HG02970 (cell line): ENCODE measurements at regions not wholly inside any gene's neighbourhood (a gene's known extent, or its start where the extent isn't known, plus 50 kb on each side); places are given as distances from the start of the nearest gene placed in this dataset.
A peak's percentile ranks its signal among the peaks of the same experiment; 100 is the strongest.
"Not testable (repeated sequence)": the region's sequence is repeated elsewhere in the genome, so short reads cannot be mapped to it uniquely, and the experiment has no call there.

Source experiments
- ATAC-seq: cut with Tn5 transposase; IDR thresholded peaks from one replicate; pipeline ENCODE4 v1.9.1; 2021; ENCODE audit warnings: mild to moderate bottlenecking, moderate library complexity, moderate number of reproducible peaks; ENCODE audit not compliant: unreplicated experiment, low FRiP score

DNA sequence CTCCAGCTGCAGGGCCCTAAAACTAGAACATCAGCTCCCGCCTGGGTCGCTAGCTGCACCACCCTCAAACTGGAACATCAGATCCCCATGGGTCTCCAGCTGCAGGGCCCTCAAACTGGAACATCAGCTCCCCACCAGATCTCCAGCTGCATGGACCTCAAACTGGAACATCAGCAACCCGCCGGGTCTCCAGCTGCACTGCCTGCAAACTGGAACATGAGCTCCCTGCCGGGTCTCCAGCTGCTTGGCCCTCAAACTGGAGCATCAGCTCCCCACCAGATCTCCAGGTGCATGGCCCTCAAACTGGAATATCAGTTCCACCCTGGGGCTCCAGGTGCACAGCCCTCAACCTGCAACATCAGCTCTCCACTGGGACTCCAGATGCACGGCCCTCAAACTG, 82.7 kb downstream of the TFRC start:
- not testable (repeated sequence) for ATAC-seq

DNA sequence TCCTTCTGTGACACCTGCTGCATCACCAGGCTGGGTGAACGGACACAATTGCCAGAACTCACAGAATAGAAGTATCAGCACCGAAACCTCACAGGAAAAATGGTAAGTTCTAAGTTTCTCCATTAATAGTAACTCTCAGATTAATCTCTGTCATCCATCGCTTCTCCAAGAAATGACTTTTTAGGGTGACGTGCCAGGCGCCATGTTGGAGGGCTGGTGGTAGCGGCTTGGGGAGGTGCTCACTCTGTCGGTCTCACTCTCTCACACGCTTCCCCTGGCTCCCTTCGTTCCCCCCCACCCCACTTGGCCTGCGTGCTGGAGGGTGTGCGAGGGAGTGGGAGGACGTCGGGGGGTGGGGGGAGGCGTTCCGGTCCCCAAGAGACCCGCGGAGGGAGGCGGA, 85.6 kb downstream of the TFRC start:
- not testable (repeated sequence) for ATAC-seq

DNA sequence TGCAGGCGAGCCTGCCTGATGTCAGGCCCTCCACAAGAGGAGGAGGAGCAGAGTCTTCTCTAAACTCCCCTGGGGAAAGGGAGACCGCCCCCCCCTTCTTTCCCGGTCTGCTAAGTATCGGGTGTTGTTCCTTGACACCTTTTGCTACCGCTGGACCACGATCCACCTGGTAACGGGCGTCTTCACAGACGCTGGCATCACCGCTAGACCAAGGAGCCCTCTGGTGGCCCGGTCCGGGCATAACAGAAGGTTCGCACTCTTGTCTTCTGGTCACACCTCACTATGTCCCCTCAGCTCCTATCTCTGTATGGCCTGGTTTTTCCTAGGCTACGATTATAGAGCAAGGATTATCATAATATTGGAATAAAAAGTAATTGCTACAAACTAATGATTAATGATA, 86.0 kb upstream of the TNK2 start:
- ATAC-seq = not testable (repeated sequence)

DNA sequence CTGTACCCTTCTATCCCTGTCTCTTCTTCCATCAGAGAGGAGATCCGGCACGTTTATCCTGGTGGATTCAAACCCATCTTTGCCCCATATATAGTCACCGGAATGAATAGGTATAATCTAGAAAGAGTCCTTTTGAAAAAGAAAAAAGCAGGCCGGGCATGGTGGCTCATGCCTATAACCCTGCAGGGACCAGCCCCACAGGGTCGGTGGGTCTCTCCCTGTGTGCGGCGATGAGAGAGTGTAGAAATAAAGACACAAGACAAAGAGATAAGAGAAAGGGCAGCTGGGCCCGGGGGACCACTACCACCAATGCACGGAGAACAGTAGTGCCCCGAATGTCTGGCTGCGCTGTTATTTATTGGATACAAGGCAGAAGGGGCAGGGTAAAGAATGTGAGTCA, 85.3 kb upstream of the TNK2 start:
- ATAC-seq = not testable (repeated sequence)

DNA sequence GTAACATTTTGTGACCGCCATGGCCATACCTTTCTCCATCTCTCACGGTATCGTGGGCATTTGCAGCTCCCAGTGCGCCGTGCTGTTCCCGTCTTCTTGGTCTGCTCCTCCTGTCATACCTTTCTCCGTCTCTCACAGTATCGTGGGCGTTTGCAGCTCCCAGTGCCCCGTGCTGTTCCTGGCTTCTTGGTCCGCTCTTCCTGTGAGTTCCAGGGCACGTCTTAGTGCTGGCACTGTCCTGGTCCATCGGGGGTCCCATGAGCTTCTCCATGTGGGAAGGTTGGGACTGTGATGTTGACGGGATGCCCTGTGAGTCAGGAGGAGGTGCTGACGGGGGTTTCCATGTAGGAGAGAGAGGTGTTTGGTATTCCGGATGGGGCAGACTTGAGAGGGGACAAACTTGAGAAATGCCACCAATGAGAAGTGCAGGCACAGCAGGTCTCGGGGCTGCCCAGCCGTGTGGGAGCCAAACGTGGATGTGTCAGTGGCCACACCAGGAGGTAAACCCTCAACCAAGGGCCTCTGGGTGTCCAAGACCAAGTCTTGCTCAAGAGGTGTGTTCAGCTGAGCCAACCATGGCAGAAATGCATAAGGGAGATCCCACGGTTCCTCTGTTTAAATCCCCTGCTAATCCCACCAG, 84.7 kb upstream of the TNK2 start:
- ATAC-seq = not testable (repeated sequence)

DNA sequence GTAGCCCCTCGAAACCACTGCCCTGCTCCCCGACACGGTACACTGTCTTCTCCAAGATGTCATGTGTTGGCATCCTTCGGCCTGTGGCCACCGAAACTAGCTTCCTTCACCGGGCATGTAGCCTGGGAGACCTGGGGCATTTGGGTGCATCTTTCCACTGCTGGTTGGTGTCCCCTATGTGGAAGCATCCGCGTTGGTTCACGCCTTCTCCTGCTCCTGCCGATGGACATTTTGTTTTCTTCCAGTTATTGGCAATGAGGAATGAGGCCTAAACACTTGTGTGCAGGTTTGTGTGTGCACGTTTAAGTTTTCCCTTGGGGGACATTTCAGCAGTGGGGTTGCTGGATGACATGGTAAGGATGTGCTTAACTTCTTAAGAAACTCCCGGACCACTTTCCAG, 83.6 kb upstream of the TNK2 start:
- not testable (repeated sequence) for ATAC-seq

DNA sequence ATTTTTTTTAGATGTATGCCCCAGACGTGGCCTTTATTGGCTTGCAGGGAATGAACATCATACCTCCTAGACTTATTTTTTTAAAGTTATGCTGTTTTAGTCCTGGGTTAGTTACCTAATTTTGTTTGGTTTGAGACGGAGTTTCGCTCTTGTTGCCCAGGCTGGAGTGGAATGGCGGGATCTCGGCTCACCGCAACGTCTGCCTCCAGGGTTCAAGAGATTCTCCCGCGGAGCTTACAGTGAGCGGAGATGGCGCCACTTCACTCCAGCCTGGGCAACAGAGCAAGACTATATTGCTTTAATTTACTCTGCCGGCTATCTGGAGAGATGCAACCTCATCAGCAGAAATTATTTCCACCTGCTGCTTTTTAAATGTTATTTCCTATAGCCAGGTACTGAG, 82.9 kb upstream of the TNK2 start:
- ATAC-seq = not testable (repeated sequence)

DNA sequence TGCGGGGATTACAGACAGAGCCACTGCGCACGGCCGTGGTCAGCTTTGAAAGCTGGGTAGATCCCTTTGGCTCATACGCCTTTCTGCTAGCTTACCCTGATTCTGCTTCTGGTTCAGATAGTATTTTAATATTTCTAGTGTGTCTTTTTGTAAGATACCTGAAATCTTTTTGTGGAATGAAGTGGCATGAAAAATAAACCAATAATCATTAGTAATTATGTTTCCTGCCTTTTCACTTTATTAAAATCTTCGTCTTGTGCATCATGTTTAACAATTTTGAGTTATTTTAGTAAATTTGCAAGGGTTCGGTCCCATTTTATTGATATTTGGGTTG, 82.5 kb upstream of the TNK2 start:
- ATAC-seq = not testable (repeated sequence)

DNA sequence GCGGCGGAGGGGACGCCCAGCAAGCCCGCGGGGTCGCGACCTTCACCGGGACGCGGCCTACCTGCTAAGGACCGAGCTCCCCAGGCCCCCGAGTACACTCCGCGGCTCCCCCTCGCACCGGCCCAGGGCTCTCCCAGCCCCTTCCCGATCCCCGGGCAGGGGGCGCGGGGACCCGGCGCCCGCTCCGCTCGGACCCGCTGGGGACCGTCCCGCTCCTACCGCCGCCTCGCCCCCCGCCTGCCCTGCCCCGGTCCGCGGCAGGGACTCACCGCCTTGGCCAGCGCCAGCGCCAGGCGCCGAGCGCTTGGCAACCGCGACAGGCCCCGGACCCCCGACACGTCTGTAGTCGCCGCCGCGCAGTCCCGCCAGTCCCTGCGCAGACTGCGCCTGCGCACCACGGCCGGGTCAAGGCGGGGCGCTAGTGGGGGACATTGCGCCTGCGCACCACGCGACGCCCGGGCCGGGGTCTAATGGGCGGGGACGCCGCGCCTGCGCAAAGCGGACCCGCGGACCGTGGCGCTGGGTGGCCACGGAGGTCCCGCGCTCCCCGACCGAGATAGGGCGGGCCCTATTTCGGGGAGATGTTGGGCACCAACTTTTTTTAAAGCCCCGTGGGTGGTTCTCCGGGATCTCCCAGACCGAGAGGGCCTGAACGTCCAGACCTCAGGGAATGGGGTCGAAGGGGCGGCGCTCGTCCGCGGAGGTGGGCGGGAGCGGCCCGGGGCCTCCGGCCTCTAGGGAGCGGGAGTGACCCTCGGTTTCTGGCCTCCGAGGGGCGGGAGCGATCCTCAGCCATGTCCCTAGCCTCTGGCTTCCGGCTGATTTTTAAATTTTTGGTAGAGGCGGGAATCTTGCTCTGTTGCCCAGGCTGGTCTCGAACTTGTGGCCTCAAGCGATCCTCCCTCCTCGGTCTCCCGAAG, 81.8 kb upstream of the TNK2 start:
- ATAC-seq = peak; percentile 94

DNA sequence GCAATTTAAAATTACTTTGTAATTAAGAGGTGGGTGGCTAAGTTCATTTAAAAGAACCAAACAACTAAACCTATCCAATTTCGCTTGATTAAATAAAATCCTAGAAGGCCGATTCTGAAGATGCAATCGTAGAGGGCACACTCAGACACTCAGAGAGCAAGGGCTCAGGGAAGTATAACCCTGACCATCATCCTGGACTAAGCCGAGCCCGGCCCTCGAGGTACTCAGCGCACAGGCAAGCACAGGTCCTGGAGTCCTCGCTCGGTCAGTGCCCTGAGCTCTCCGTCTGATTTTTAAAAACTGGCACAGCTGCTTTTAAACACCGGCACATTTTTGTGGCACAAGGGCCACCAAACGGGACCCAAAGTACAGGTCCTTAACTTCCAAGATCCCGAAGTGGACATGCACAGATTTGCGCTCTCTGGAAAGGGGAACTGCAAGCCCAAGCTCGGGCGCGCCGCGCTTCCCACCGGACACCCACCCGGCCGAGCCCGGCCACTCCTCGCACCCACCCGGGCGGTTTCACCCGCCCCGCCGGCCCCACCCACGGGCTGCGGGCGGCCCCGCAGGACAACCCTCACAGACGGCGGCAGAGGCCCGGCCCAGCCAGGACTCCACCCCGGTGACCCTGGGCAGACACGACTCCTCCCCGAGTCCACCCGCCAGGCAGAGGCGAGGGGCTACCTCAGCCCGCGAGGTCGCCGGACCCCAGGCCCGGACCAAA, 81.0 kb upstream of the TNK2 start:
- ATAC-seq = peak; percentile 33

DNA sequence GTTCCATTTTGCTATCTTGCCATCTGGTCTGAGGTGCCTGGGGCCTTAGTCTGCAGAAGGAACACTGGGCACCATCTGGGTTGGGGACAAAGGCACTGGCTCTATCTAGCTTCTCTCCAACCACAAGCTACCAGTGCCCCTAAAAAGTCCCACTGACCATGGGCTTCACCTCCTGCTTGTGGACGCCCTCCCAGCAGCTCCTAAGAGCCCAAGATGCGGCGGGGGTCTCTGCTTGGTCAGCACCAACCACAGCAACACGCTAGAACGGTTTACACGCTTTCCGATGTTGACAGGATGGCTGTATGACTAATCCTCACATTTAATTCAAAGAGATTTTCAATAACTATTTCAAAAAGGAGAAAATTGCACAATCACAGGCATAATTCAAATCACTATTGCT, 80.4 kb upstream of the TNK2 start:
- ATAC-seq = not testable (repeated sequence)

DNA sequence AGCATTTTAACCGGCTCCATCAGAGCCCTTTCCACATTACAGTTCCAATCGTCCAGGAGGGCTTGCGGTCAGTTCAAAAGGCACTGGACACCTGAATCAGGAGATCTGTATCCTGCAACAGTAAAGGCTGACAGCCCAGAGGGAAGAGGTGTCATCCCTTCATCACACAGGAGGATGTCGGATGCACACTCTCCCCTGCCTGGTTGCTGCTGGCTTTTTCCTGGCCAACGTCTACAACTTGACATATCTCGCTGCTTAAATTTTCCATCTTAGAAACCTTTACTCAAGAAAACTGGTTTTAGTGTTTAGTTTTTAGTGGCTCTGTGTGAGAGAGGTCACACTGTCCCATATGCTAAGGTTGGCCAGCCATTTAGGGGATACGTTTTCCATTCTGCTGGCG, 78.7 kb upstream of the TNK2 start:
- not testable (repeated sequence) for ATAC-seq

DNA sequence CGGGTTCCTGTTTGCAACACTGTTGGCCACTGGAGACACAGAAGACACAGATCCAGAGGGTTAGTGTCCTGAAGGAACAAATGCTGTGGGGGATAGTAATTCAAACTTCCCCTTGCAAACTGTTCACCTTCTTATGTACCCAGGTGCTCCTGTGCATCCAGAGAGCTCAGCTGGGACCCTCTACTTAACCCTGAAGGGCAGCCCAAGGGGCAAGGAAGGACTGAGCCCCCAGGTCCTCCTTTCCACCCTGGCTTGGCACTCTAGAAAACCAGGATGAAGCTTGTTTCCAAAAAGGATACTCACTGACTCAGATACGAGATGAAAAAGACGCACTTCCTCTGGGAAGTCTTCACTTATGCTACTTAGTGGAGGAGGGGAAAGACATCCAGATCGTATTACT, 78.2 kb upstream of the TNK2 start:
- not testable (repeated sequence) for ATAC-seq

DNA sequence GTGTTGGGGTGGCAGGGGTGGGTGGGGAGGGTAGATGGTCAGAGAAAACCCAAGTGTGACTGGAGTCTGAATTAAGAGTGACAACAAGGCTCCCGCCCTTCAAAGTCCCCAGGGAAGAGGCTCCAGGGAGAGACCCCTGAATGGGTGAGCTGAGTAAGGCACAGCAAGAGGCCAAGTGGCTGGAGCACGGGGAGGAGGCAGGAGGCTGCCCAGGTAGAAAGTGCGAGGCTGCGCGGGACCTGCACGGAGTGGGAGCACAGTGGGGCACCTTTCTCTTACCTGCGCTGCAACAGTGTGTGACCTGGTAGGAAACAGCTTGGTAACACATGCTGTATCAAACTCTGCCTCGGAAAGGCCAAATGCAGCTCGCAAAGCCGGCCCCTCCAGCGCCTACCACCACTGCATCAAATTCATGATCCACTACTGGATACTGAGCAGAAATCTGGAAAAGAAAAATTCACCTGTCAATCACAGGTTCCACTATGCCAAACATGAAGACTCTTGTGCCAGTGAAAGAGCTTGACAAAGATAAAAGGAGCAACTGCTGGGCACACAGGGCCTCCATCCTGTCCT, 77.1 kb upstream of the TNK2 start:
- not testable (repeated sequence) for ATAC-seq

DNA sequence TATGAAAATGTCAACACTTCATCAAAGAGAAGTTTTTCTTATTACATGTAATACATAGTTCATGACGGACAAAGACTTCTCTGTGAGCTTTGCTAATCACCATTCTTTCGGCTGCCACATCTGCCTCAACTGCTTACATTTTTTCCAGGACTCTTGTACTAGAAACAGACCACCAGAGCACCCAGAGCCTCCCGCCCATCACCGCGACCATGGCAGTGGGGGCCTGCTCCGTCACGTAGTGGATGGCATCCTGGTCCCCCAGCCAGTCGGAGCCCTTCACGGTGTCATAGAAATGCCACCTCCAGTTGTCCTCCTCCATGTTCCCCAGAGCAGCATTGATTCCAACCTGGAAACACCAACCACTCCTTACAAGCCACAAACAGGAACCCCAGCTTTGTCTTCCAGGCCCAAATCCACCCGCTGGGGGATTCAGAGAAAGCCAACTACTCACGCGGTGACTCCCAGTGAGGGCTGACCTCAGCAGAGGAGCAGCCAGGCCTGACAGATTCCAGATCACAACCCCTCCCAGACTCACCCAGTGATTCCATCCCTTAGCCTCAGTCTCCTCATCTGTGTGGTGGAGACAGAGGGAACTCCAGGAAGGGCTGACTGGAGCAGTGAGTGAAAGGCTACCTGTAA, 76.2 kb upstream of the TNK2 start:
- not testable (repeated sequence) for ATAC-seq

DNA sequence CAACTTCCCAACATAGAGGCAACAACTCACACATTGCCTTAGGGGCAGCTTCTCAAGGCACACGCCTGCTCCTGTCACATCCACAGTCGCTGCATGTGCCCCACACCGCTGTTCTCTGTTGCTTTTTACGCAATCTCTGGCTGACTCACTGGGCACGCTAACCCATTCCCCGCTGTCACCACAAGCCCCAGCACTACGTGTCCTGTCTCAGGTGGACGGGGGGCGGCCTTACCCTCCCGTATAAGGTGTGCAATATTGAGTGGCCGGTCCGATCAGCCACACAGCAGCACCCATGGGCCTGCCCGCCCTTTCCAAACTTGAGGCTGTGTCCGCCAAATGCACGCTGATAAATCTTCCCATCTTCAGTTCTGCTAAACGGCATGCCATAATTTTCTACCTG, 75.5 kb upstream of the TNK2 start:
- not testable (repeated sequence) for ATAC-seq

DNA sequence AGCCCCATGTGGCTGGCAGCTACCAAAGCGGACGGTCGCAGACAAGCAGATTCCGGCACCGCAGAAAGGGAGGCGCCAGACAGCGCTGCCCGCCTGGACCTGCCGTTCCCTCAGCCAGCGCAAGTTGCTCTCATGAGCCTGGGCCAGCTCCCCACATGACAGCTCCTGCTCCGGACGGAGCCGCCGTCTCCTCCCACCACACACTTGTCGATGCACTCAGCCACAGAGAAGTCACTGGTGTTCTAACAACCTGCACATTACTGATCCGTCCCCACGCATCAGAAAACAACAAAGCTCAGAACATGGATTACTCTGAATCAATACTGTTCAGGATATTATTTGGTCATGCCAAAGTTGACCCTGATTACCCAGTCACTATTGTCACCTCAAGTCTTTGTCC, 74.4 kb upstream of the TNK2 start:
- not testable (repeated sequence) for ATAC-seq

DNA sequence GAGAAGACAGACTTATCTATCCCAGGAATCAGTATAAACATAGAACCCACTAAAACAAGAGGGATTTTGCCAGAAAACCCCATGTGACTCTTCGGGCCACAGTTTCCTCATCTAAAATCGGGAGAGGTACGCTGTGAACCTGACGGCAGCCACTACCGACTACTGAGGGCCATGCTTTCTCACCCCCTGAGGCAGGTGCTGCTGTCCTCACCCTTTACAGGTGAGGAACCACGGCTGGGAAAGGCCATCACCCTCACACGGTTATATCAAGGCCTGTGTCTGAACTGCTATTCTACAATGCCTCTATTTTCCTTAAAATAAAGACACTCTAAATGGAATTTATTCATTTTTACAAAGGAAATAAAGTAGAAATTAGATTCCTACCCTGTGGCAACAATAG, 73.4 kb upstream of the TNK2 start:
- not testable (repeated sequence) for ATAC-seq

DNA sequence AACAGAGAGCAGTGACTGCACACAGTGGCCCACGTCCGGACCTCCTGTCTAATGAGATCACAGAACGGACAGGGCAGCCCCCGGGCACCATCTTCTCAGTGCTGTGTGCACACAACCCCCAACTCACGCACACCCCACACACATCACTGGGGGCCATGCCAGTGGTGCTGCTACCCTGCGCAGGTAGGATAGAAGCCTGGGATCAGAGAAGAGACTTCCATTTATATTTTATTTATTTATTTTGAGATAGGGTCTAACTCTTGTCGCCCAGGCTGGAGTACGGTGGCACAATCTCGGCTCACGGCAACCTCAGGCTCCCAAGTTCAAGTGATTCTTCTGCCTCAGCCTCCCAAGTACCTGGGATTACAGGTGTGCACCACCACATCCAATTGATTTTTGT, 71.5 kb upstream of the TNK2 start:
- ATAC-seq = not testable (repeated sequence)

DNA sequence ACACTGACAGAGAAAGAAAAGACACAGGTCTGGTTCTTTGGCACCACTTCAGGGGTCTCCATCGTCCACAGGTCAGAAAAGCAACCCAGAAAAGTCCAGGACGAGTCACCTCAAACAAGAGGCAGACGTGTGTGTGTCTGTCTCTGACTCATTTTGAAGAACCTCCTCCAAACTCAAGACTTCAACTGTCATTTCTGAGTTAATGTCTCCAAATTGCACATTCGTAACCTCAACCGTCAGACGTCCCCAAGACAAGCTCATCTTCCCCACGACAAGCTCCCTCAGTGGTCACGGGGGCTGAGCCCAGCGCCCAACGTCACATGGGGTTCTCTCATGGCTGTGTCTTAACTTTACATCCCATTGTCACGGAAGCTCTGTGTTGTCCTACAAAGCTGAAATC, 70.2 kb upstream of the TNK2 start:
- ATAC-seq = not testable (repeated sequence)
